ENCODE measurements at regions not wholly inside any gene's neighbourhood (a gene's known extent, or its start where the extent isn't known, plus 50 kb on each side); places are given as distances from the start of the nearest gene placed in this dataset.

- Histone ChIP-seq H3K9me3 (ENCODE audit: insufficient read depth, low read length) (no peaks in the 10 kb centered on the region), H3K9ac (ENCODE audit: insufficient read length, low read depth) (no peak overlapping the region), H3K4me1 (ENCODE audit: insufficient read depth, insufficient read length) (no peaks in the 10 kb centered on the region), H3K27me3 (ENCODE audit: insufficient read depth, insufficient read length) (no peaks in the 10 kb centered on the region), H3K4me3 (ENCODE audit: insufficient read length, low read depth) (no peak overlapping the region), H3K36me3 (ENCODE audit: insufficient read depth, insufficient read length, low read length) (no peaks in the 10 kb centered on the region)
- DNase-seq (ENCODE audit: low read depth, low spot score): no peak
- TF ChIP-seq SUZ12 (IDR thresholded peaks at IDR 0.05; ENCODE audit: extremely low read depth, insufficient read depth, insufficient read length): no peak
- TF ChIP-seq YY1 (IDR thresholded peaks at IDR 0.05; ENCODE audit: insufficient read depth, insufficient read length): no peak
- TF ChIP-seq ZNF274 (IDR thresholded peaks at IDR 0.05; ENCODE audit: low read depth, low read length): no peak
These were observed 384.5 kb upstream of the KIRREL3 start for GRCh38 chr11:127385071-127385470.

DNA sequence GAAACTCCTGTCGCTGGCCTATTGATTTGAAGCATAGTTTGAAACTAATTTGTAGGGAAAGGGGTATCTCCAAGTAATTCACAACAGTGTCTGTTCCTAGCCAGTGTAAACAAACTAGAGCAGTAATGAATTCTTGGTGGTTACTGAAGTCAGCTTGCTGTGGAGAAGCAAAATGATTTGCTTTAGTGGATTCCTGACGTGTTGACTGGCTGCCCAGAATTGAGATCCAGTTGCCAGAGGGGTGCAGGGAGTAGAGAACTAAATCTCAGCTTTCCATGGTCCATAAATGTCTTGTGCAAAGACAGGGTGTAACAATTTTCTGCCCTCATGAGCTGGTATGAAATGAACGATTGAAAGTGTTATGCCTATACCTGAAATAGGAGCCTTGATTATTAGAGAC lies 382.5 kb upstream of the KIRREL3 start:
- no peaks in the 10 kb centered on the region for H3K36me3 ChIP-seq (ENCODE audit: insufficient read depth, insufficient read length, low read length)
- no peak for DNase-seq (ENCODE audit: low read depth, low spot score)
- no peak for TF ChIP-seq ZNF274 (IDR thresholded peaks at IDR 0.05; ENCODE audit: low read depth, low read length)
- no peak for TF ChIP-seq YY1 (IDR thresholded peaks at IDR 0.05; ENCODE audit: insufficient read depth, insufficient read length)
- no peak for TF ChIP-seq SUZ12 (IDR thresholded peaks at IDR 0.05; ENCODE audit: extremely low read depth, insufficient read depth, insufficient read length)
- no peaks in the 10 kb centered on the region for H3K9me3 ChIP-seq (ENCODE audit: insufficient read depth, low read length)
- no peaks in the 10 kb centered on the region for H3K27me3 ChIP-seq (ENCODE audit: insufficient read depth, insufficient read length)
- no peak overlapping the region for H3K9ac ChIP-seq (ENCODE audit: insufficient read length, low read depth)
- no peak overlapping the region for H3K4me3 ChIP-seq (ENCODE audit: insufficient read length, low read depth)
- no peaks in the 10 kb centered on the region for H3K4me1 ChIP-seq (ENCODE audit: insufficient read depth, insufficient read length)

- no peaks in the 10 kb centered on the region for H3K27me3 ChIP-seq (ENCODE audit: insufficient read depth, insufficient read length)
- H3K4me3 ChIP-seq (ENCODE audit: insufficient read length, low read depth): no peak overlapping the region
- TF ChIP-seq ZNF274 (IDR thresholded peaks at IDR 0.05; ENCODE audit: low read depth, low read length) (no peak), YY1 (IDR thresholded peaks at IDR 0.05; ENCODE audit: insufficient read depth, insufficient read length) (no peak)
- DNase-seq (ENCODE audit: low read depth, low spot score): no peak
- no peaks in the 10 kb centered on the region for H3K4me1 ChIP-seq (ENCODE audit: insufficient read depth, insufficient read length)
- H3K9ac ChIP-seq (ENCODE audit: insufficient read length, low read depth): no peak overlapping the region
- H3K36me3 ChIP-seq (ENCODE audit: insufficient read depth, insufficient read length, low read length): no peaks in the 10 kb centered on the region
- H3K9me3 ChIP-seq (ENCODE audit: insufficient read depth, low read length): no peaks in the 10 kb centered on the region
These were observed 380.7 kb upstream of the KIRREL3 start for GRCh38 chr11:127381247-127381646.

DNA sequence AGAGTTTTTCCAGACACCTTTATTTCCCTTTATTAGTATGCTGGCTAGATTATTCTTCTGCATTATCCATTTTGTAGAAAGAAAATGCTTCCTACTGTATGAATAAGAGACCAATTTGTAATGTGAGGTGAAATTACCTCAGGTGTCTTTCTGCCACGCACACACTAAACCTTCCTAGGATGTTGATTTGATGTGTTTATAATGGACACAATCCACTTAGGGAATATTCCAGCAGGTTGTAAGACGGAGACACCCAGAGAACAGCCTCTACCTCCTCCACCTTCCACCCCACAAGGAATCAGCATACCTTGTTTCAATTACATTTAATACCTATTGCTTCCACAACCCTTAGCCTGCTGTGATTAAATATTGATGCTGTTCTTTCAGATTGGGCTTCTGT lies 379.1 kb upstream of the KIRREL3 start:
- no peak overlapping the region for H3K4me3 ChIP-seq (ENCODE audit: insufficient read length, low read depth)
- no peak for DNase-seq (ENCODE audit: low read depth, low spot score)
- no peaks in the 10 kb centered on the region for H3K27me3 ChIP-seq (ENCODE audit: insufficient read depth, insufficient read length)
- H3K9me3 ChIP-seq (ENCODE audit: insufficient read depth, low read length): no peaks in the 10 kb centered on the region
- H3K4me1 ChIP-seq (ENCODE audit: insufficient read depth, insufficient read length): no peaks in the 10 kb centered on the region
- TF ChIP-seq YY1 (IDR thresholded peaks at IDR 0.05; ENCODE audit: insufficient read depth, insufficient read length) (no peak), ZNF274 (IDR thresholded peaks at IDR 0.05; ENCODE audit: low read depth, low read length) (no peak)
- no peaks in the 10 kb centered on the region for H3K36me3 ChIP-seq (ENCODE audit: insufficient read depth, insufficient read length, low read length)
- H3K9ac ChIP-seq (ENCODE audit: insufficient read length, low read depth): no peak overlapping the region

DNA sequence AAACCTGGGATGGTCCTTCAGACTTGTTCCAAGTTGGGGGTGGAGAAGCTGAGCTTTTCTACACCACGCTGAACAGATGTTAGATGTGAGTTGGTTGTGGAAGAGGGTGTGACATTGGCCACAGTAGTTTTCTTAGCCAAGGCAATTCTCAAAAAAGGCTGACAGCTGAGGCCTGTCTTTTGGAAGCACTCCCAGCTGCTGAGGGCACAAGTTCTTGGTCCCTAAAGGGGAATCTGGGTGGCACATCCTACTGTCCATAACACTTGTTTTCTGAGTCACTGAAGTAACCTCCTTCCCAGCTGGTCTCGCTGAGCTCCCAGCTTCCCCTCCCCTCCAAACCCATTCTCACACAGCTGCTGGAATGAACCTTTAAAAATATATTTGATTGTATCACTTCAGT lies 375.7 kb upstream of the KIRREL3 start:
- no peak for DNase-seq (ENCODE audit: low read depth, low spot score)
- Histone ChIP-seq H3K4me3 (ENCODE audit: insufficient read length, low read depth) (no peak overlapping the region), H3K27me3 (ENCODE audit: insufficient read depth, insufficient read length) (no peaks in the 10 kb centered on the region), H3K9ac (ENCODE audit: insufficient read length, low read depth) (no peak overlapping the region), H3K36me3 (ENCODE audit: insufficient read depth, insufficient read length, low read length) (no peaks in the 10 kb centered on the region), H3K9me3 (ENCODE audit: insufficient read depth, low read length) (no peaks in the 10 kb centered on the region), H3K4me1 (ENCODE audit: insufficient read depth, insufficient read length) (no peaks in the 10 kb centered on the region)
- TF ChIP-seq ZNF274 (IDR thresholded peaks at IDR 0.05; ENCODE audit: low read depth, low read length) (no peak), SUZ12 (IDR thresholded peaks at IDR 0.05; ENCODE audit: extremely low read depth, insufficient read depth, insufficient read length) (no peak)

GRCh38 chr11:127369356-127369755 lies 368.8 kb upstream of the KIRREL3 start:
- no peaks in the 10 kb centered on the region for H3K27me3 ChIP-seq (ENCODE audit: insufficient read depth, insufficient read length)
- DNase-seq (ENCODE audit: low read depth, low spot score): no peak
- TF ChIP-seq YY1 (IDR thresholded peaks at IDR 0.05; ENCODE audit: insufficient read depth, insufficient read length) (no peak), ZNF274 (IDR thresholded peaks at IDR 0.05; ENCODE audit: low read depth, low read length) (no peak), SUZ12 (IDR thresholded peaks at IDR 0.05; ENCODE audit: extremely low read depth, insufficient read depth, insufficient read length) (no peak)
- no peaks in the 10 kb centered on the region for H3K36me3 ChIP-seq (ENCODE audit: insufficient read depth, insufficient read length, low read length)
- H3K9me3 ChIP-seq (ENCODE audit: insufficient read depth, low read length): no peaks in the 10 kb centered on the region
- no peaks in the 10 kb centered on the region for H3K4me1 ChIP-seq (ENCODE audit: insufficient read depth, insufficient read length)
- H3K4me3 ChIP-seq (ENCODE audit: insufficient read length, low read depth): no peak overlapping the region
- H3K9ac ChIP-seq (ENCODE audit: insufficient read length, low read depth): no peak overlapping the region

DNA sequence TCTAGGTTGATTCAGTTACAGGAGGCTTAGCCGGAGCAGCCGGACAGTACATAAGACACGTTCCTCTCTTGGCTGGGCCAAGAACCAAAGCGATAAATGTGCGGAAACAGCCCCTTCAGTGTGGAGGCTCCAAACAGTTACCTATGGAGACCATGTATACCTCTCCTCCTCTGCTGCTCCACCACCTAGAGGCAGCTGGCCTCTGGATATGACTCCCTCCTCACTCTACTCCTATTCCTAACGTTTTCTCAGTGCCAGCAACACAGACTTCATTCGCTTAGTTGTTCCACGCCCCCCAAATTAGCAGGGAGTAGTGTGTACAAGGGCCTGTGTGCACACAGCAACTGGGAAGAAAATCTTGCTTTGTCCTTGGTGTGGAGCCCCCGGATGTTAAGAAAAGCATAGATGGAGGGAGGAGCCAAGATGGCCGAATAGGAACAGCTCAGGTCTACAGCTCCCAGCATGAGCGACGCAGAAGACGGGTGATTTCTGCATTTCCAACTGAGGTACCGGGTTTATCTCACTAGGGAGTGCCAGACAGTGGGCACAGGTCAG lies 362.3 kb upstream of the KIRREL3 start:
- no peaks in the 10 kb centered on the region for H3K27me3 ChIP-seq (ENCODE audit: insufficient read depth, insufficient read length)
- H3K36me3 ChIP-seq (ENCODE audit: insufficient read depth, insufficient read length, low read length): no peaks in the 10 kb centered on the region
- H3K4me1 ChIP-seq (ENCODE audit: insufficient read depth, insufficient read length): no peaks in the 10 kb centered on the region
- H3K9ac ChIP-seq (ENCODE audit: insufficient read length, low read depth): no peak overlapping the region
- TF ChIP-seq SUZ12 (IDR thresholded peaks at IDR 0.05; ENCODE audit: extremely low read depth, insufficient read depth, insufficient read length) (no peak), YY1 (IDR thresholded peaks at IDR 0.05; ENCODE audit: insufficient read depth, insufficient read length) (no peak), ZNF274 (IDR thresholded peaks at IDR 0.05; ENCODE audit: low read depth, low read length) (no peak)
- no peak overlapping the region for H3K4me3 ChIP-seq (ENCODE audit: insufficient read length, low read depth)
- no peak for DNase-seq (ENCODE audit: low read depth, low spot score)
- H3K9me3 ChIP-seq (ENCODE audit: insufficient read depth, low read length): no peaks in the 10 kb centered on the region

GRCh38 chr11:127358160-127358559 lies 357.6 kb upstream of the KIRREL3 start:
- no peak for DNase-seq (ENCODE audit: low read depth, low spot score)
- H3K27me3 ChIP-seq (ENCODE audit: insufficient read depth, insufficient read length): no peaks in the 10 kb centered on the region
- no peak for TF ChIP-seq ZNF274 (IDR thresholded peaks at IDR 0.05; ENCODE audit: low read depth, low read length)
- no peak for TF ChIP-seq SUZ12 (IDR thresholded peaks at IDR 0.05; ENCODE audit: extremely low read depth, insufficient read depth, insufficient read length)
- no peak for TF ChIP-seq YY1 (IDR thresholded peaks at IDR 0.05; ENCODE audit: insufficient read depth, insufficient read length)
- no peak overlapping the region for H3K9ac ChIP-seq (ENCODE audit: insufficient read length, low read depth)
- no peaks in the 10 kb centered on the region for H3K9me3 ChIP-seq (ENCODE audit: insufficient read depth, low read length)
- H3K36me3 ChIP-seq (ENCODE audit: insufficient read depth, insufficient read length, low read length): no peaks in the 10 kb centered on the region
- H3K4me3 ChIP-seq (ENCODE audit: insufficient read length, low read depth): no peak overlapping the region
- no peaks in the 10 kb centered on the region for H3K4me1 ChIP-seq (ENCODE audit: insufficient read depth, insufficient read length)
